IPS-20b (cell line): ENCODE measurements at regions not wholly inside any gene's neighbourhood (a gene's known extent, or its start where the extent isn't known, plus 50 kb on each side); places are given as distances from the start of the nearest gene placed in this dataset.
"Not testable (repeated sequence)": the region's sequence is repeated elsewhere in the genome, so short reads cannot be mapped to it uniquely, and the experiment has no call there.

Source experiments
- H3K27ac ChIP-seq: one replicate; pipeline ENCODE4 v1.5.1; 2013; ENCODE audit warnings: low read length
- H3K27me3 ChIP-seq: 2 replicates; pipeline ENCODE4 v1.6.1; 2013; ENCODE audit warnings: mild to moderate bottlenecking, low read length, inconsistent platforms; ENCODE audit not compliant: insufficient read depth
- H3K36me3 ChIP-seq: 2 replicates; pipeline ENCODE4 v1.6.1; 2013; ENCODE audit warnings: low read depth, mild to moderate bottlenecking, inconsistent platforms, low read length, moderate library complexity; ENCODE audit not compliant: insufficient read depth
- H3K4me1 ChIP-seq: 2 replicates; pipeline ENCODE4 v1.6.1; 2013; ENCODE audit warnings: mild to moderate bottlenecking, control low read depth, inconsistent platforms, low read length, moderate library complexity; ENCODE audit not compliant: insufficient read depth
- H3K4me3 ChIP-seq: 2 replicates; pipeline ENCODE4 v1.5.1; 2013; ENCODE audit warnings: mild to moderate bottlenecking, low read length, inconsistent platforms
- H3K9ac ChIP-seq: 2 replicates; pipeline ENCODE4 v1.6.1; 2013; ENCODE audit warnings: low read depth, mild to moderate bottlenecking, inconsistent platforms, low read length, moderate library complexity
- H3K9me3 ChIP-seq: 2 replicates; pipeline ENCODE4 v1.6.1; 2013; ENCODE audit warnings: mild to moderate bottlenecking, low read depth, low read length, inconsistent platforms; ENCODE audit not compliant: insufficient read depth

- Histone ChIP-seq H3K4me3 (no peak overlapping the region), H3K9ac (no peak overlapping the region), H3K36me3 (no peaks in the 10 kb centered on the region), H3K4me1 (no peaks in the 10 kb centered on the region), H3K9me3 (no peaks in the 10 kb centered on the region), H3K27me3 (no peaks in the 10 kb centered on the region), H3K27ac (no peak overlapping the region)
These were observed 128.9 kb upstream of the PTPN3 start for GRCh38 chr9:109627042-109627441.

- Histone ChIP-seq H3K27ac (no peak overlapping the region), H3K4me3 (no peak overlapping the region), H3K27me3 (no peaks in the 10 kb centered on the region), H3K9me3 (no peaks in the 10 kb centered on the region), H3K9ac (no peak overlapping the region), H3K4me1 (no peaks in the 10 kb centered on the region), H3K36me3 (no peaks in the 10 kb centered on the region)
These were observed 131.5 kb upstream of the PTPN3 start for GRCh38 chr9:109629615-109630014.

DNA sequence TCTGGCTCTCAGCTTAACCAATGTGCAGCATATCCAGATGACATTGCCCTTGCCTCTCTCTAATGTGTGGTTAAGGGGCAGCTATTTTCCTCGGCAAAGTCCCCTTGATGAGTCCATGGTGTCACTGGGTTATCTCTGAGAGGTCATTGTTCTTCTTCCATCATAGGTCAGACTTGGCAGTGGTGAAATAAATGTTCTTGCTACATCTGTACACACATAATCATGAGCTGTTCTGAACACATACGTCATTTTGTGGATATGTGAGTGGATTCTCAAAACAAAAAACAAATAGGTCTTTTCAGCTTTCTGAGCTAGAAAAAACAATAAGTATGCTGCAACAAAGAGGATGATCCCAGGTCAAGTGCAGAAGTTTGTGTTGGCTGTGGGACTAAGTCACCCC lies 134.7 kb upstream of the PTPN3 start:
- no peak overlapping the region for H3K4me3 ChIP-seq
- H3K27ac ChIP-seq, result no peak overlapping the region
- H3K27me3 ChIP-seq, result peaks cover 16% of the 10 kb centered on the region
- H3K9me3 ChIP-seq, result no peaks in the 10 kb centered on the region
- H3K36me3 ChIP-seq, result no peaks in the 10 kb centered on the region
- no peak overlapping the region for H3K9ac ChIP-seq
- no peaks in the 10 kb centered on the region for H3K4me1 ChIP-seq

GRCh38 chr9:109639674-109640579 lies 140.1 kb upstream of the PALM2AKAP2 start:
- Histone ChIP-seq H3K9ac (no peak overlapping the region; the same call in 1 of the 2 replicates), H3K27ac (no peak overlapping the region), H3K27me3 (peaks cover 76% of the 10 kb centered on the region), H3K4me3 (peak overlapping the region; percentile 65), H3K4me1 (0 out of 2 replicates have a peak, but pooled peaks cover 3% of the 10 kb centered on the region), H3K36me3 (no peaks in the 10 kb centered on the region), H3K9me3 (no peaks in the 10 kb centered on the region)

GRCh38 chr9:109640580-109641371 lies 139.2 kb upstream of the PALM2AKAP2 start:
- H3K27me3 ChIP-seq, result peaks cover 74% of the 10 kb centered on the region
- H3K9ac ChIP-seq, result no peak overlapping the region; the same call in 1 of the 2 replicates
- H3K36me3 ChIP-seq, result no peaks in the 10 kb centered on the region
- H3K4me3 ChIP-seq, result peak overlapping the region; percentile 65
- H3K9me3 ChIP-seq, result no peaks in the 10 kb centered on the region
- H3K4me1 ChIP-seq, result 0 out of 2 replicates have a peak, but pooled peaks cover 3% of the 10 kb centered on the region
- no peak overlapping the region for H3K27ac ChIP-seq

GRCh38 chr9:109641372-109641659 lies 138.7 kb upstream of the PALM2AKAP2 start:
- H3K4me1 ChIP-seq, result 0 out of 2 replicates have a peak, but pooled peaks cover 3% of the 10 kb centered on the region
- H3K36me3 ChIP-seq, result no peaks in the 10 kb centered on the region
- no peak overlapping the region for H3K9ac ChIP-seq
- no peak overlapping the region for H3K27ac ChIP-seq
- H3K27me3 ChIP-seq, result peaks cover 69% of the 10 kb centered on the region
- H3K4me3 ChIP-seq, result peak overlapping the region; percentile 65; the same call in 1 of the 2 replicates
- no peaks in the 10 kb centered on the region for H3K9me3 ChIP-seq

GRCh38 chr9:109652112-109652511 lies 127.9 kb upstream of the PALM2AKAP2 start:
- Histone ChIP-seq H3K36me3 (no peaks in the 10 kb centered on the region), H3K4me1 (no peaks in the 10 kb centered on the region), H3K9me3 (no peaks in the 10 kb centered on the region), H3K9ac (no peak overlapping the region), H3K4me3 (no peak overlapping the region), H3K27ac (no peak overlapping the region), H3K27me3 (no peaks in the 10 kb centered on the region)

GRCh38 chr9:109652971-109653370 lies 127.0 kb upstream of the PALM2AKAP2 start:
- Histone ChIP-seq H3K27ac (no peak overlapping the region), H3K9me3 (no peaks in the 10 kb centered on the region), H3K27me3 (no peaks in the 10 kb centered on the region; the same call in 1 of the 2 replicates), H3K4me3 (no peak overlapping the region), H3K4me1 (no peaks in the 10 kb centered on the region), H3K36me3 (no peaks in the 10 kb centered on the region), H3K9ac (no peak overlapping the region)

- no peak overlapping the region for H3K4me3 ChIP-seq
- no peaks in the 10 kb centered on the region for H3K4me1 ChIP-seq
- H3K27me3 ChIP-seq, result no peaks in the 10 kb centered on the region; the same call in 1 of the 2 replicates
These were observed 126.5 kb upstream of the PALM2AKAP2 start for GRCh38 chr9:109653470-109653869.

DNA sequence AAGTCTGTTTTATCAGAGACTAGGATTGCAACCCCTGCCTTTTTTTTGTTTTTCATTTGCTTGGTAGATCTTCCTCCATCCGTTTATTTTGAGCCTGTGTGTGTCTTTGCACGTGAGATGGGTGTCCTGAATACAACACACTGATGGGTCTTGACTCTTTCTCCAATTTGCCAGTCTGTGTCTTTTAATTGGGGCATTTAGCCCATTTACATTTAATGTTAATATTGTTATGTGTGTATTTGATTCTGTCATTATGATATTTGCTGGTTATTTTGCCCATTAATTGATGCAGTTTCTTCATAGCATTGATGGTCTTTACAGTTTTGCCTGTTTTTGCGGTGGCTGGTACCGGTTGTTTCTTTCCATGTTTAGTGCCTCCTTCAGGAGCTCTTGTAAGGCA lies 116.0 kb upstream of the PALM2AKAP2 start:
- not testable (repeated sequence) for H3K9me3 ChIP-seq, H3K27ac ChIP-seq, H3K36me3 ChIP-seq, H3K27me3 ChIP-seq, H3K4me3 ChIP-seq, H3K9ac ChIP-seq, H3K4me1 ChIP-seq

More at GRCh38 chr9:109653470-109653869, 126.5 kb upstream of the PALM2AKAP2 start:
- H3K9me3 ChIP-seq, result no peaks in the 10 kb centered on the region
- H3K27ac ChIP-seq, result no peak overlapping the region
- no peak overlapping the region for H3K9ac ChIP-seq
- no peaks in the 10 kb centered on the region for H3K36me3 ChIP-seq

DNA sequence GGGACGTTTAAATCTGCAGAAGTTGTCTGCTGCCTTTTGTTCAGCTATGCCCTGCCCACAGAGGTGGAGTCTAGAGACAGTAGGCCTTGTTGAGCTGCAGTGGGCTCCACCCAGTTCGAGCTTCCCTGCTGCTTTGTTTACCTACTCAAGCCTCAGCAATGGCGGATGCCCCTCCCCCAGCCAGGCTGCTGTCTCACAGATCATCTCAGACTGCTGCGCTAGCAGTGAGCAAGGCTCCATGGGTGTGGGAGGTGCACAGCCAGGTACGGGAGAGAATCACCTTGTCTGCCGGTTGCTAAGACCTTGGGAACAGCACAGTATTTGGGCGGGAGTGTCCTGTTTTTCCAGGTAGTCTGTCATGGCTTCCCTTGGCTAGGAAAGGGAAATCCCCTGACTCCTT lies 114.3 kb upstream of the PALM2AKAP2 start:
- H3K27me3 ChIP-seq, H3K9me3 ChIP-seq, H3K4me3 ChIP-seq, H3K36me3 ChIP-seq, H3K4me1 ChIP-seq, H3K9ac ChIP-seq: not testable (repeated sequence)
- peak overlapping the region; percentile 46 for H3K27ac ChIP-seq

GRCh38 chr9:109681301-109681700 lies 98.7 kb upstream of the PALM2AKAP2 start:
- H3K36me3 ChIP-seq, result no peaks in the 10 kb centered on the region
- H3K27me3 ChIP-seq, result no peaks in the 10 kb centered on the region
- H3K4me1 ChIP-seq, result peaks cover 16% of the 10 kb centered on the region
- no peaks in the 10 kb centered on the region for H3K9me3 ChIP-seq
- H3K27ac ChIP-seq, result no peak overlapping the region
- H3K9ac ChIP-seq, result no peak overlapping the region
- H3K4me3 ChIP-seq, result no peak overlapping the region
